SK-N-SH treated with all-trans-retinoic acid at 6 μM for 48 hours (cell line): ENCODE measurements at regions not wholly inside any gene's neighbourhood (a gene's known extent, or its start where the extent isn't known, plus 50 kb on each side); places are given as distances from the start of the nearest gene placed in this dataset.

Source experiments
- ARNTL ChIP-seq: fragments of 450-650 bp; formaldehyde crosslinking; IDR thresholded peaks from 2 replicates; pipeline ENCODE4 v1.5.0; 2020; ENCODE audit warnings: low read depth, mild to moderate bottlenecking, moderate library complexity, borderline replicate concordance
- ESRRG ChIP-seq: fragments of 250-450 bp; sonication (Bioruptor Pico); IDR thresholded peaks from 2 replicates; pipeline ENCODE4 v1.6.1; 2021; ENCODE audit warnings: mild to moderate bottlenecking
- GLIS3 ChIP-seq: fragments of 250-450 bp; sonication (Bioruptor Pico); IDR thresholded peaks from 2 replicates; pipeline ENCODE4 v1.5.0; 2020; ENCODE audit warnings: mild to moderate bottlenecking, moderate library complexity
- TOX ChIP-seq: fragments of 250-450 bp; sonication (Bioruptor Pico); IDR thresholded peaks from 2 replicates; pipeline ENCODE4 v1.8.0; 2021; ENCODE audit warnings: mild to moderate bottlenecking, moderate library complexity, borderline replicate concordance
- ZC3H10 ChIP-seq: fragments of 250-450 bp; sonication (Bioruptor Pico); IDR thresholded peaks from 2 replicates; pipeline ENCODE4 v1.5.1; 2021; ENCODE audit warnings: mild to moderate bottlenecking, moderate library complexity
- ZFP30 ChIP-seq: fragments of 450-650 bp; formaldehyde crosslinking; IDR thresholded peaks from 2 replicates; pipeline ENCODE4 v1.5.0; 2022; ENCODE audit warnings: mild to moderate bottlenecking, moderate library complexity
- ZNF70 ChIP-seq: fragments of 450-650 bp; formaldehyde crosslinking; IDR thresholded peaks from 2 replicates; pipeline ENCODE4 v1.5.0; 2020; ENCODE audit warnings: mild to moderate bottlenecking, moderate library complexity
- TF ChIP-seq, protein P1 (sequence below): fragments of 250-450 bp; sonication (Bioruptor Pico); IDR thresholded peaks from 2 replicates; pipeline ENCODE4 v1.8.0; 2020; ENCODE audit warnings: mild to moderate bottlenecking, moderate library complexity, borderline replicate concordance
- TF ChIP-seq, protein P2 (sequence below): fragments of 250-450 bp; sonication (Bioruptor Pico); IDR thresholded peaks from 2 replicates; pipeline ENCODE4 v1.5.1; 2020; ENCODE audit warnings: low read depth, mild to moderate bottlenecking, moderate library complexity
- TF ChIP-seq, protein P3 (sequence below): fragments of 250-450 bp; sonication (Bioruptor Pico); IDR thresholded peaks from 2 replicates; pipeline ENCODE4 v1.5.1; 2021; ENCODE audit warnings: mild to moderate bottlenecking, moderate library complexity
- TF ChIP-seq, protein P4 (sequence below): fragments of 250-450 bp; sonication (Bioruptor Pico); IDR thresholded peaks from 2 replicates; pipeline ENCODE4 v1.5.0; 2020; ENCODE audit warnings: mild to moderate bottlenecking, moderate library complexity

DNA sequence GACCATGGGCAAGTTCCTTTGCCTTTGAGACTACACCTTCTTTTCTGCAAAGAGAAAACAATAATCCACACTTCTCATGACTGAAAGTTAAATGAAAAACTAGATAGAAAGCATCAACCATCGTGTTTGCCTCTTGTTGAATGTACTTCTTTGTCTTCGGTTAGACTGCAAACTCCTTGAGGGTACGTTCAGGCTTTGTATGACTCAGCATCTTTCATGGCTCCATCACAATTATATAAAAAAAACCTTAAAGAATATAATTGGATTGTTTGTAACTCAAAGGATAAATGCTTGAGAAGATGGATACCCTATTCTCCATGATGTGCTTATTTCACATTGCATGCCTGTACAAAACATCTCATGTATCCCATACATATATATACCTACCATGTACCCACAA, 439.2 kb downstream of the MAFB start:
- TF ChIP-seq, protein P1, sequence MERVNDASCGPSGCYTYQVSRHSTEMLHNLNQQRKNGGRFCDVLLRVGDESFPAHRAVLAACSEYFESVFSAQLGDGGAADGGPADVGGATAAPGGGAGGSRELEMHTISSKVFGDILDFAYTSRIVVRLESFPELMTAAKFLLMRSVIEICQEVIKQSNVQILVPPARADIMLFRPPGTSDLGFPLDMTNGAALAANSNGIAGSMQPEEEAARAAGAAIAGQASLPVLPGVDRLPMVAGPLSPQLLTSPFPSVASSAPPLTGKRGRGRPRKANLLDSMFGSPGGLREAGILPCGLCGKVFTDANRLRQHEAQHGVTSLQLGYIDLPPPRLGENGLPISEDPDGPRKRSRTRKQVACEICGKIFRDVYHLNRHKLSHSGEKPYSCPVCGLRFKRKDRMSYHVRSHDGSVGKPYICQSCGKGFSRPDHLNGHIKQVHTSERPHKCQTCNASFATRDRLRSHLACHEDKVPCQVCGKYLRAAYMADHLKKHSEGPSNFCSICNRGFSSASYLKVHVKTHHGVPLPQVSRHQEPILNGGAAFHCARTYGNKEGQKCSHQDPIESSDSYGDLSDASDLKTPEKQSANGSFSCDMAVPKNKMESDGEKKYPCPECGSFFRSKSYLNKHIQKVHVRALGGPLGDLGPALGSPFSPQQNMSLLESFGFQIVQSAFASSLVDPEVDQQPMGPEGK: no peak
- TF ChIP-seq ZFP30 (CRISPR knock-in tag) (no peak), ZC3H10 (CRISPR knock-in tag) (no peak), ESRRG (CRISPR knock-in tag) (no peak), ARNTL (CRISPR knock-in tag) (no peak), GLIS3 (CRISPR knock-in tag) (no peak), TOX (CRISPR knock-in tag) (no peak), ZNF70 (CRISPR knock-in tag) (no peak)
- TF ChIP-seq, protein P2, sequence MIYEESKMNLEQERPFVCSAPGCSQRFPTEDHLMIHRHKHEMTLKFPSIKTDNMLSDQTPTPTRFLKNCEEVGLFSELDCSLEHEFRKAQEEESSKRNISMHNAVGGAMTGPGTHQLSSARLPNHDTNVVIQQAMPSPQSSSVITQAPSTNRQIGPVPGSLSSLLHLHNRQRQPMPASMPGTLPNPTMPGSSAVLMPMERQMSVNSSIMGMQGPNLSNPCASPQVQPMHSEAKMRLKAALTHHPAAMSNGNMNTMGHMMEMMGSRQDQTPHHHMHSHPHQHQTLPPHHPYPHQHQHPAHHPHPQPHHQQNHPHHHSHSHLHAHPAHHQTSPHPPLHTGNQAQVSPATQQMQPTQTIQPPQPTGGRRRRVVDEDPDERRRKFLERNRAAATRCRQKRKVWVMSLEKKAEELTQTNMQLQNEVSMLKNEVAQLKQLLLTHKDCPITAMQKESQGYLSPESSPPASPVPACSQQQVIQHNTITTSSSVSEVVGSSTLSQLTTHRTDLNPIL (CRISPR knock-in tag): no peak
- TF ChIP-seq, protein P3, sequence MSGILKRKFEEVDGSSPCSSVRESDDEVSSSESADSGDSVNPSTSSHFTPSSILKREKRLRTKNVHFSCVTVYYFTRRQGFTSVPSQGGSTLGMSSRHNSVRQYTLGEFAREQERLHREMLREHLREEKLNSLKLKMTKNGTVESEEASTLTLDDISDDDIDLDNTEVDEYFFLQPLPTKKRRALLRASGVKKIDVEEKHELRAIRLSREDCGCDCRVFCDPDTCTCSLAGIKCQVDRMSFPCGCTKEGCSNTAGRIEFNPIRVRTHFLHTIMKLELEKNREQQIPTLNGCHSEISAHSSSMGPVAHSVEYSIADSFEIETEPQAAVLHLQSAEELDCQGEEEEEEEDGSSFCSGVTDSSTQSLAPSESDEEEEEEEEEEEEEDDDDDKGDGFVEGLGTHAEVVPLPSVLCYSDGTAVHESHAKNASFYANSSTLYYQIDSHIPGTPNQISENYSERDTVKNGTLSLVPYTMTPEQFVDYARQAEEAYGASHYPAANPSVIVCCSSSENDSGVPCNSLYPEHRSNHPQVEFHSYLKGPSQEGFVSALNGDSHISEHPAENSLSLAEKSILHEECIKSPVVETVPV (CRISPR knock-in tag): no peak
- TF ChIP-seq, protein P4, sequence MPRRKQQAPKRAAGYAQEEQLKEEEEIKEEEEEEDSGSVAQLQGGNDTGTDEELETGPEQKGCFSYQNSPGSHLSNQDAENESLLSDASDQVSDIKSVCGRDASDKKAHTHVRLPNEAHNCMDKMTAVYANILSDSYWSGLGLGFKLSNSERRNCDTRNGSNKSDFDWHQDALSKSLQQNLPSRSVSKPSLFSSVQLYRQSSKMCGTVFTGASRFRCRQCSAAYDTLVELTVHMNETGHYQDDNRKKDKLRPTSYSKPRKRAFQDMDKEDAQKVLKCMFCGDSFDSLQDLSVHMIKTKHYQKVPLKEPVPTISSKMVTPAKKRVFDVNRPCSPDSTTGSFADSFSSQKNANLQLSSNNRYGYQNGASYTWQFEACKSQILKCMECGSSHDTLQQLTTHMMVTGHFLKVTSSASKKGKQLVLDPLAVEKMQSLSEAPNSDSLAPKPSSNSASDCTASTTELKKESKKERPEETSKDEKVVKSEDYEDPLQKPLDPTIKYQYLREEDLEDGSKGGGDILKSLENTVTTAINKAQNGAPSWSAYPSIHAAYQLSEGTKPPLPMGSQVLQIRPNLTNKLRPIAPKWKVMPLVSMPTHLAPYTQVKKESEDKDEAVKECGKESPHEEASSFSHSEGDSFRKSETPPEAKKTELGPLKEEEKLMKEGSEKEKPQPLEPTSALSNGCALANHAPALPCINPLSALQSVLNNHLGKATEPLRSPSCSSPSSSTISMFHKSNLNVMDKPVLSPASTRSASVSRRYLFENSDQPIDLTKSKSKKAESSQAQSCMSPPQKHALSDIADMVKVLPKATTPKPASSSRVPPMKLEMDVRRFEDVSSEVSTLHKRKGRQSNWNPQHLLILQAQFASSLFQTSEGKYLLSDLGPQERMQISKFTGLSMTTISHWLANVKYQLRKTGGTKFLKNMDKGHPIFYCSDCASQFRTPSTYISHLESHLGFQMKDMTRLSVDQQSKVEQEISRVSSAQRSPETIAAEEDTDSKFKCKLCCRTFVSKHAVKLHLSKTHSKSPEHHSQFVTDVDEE (CRISPR knock-in tag): no peak
